ENCODE measurements at regions not wholly inside any gene's neighbourhood (a gene's known extent, or its start where the extent isn't known, plus 50 kb on each side); places are given as distances from the start of the nearest gene placed in this dataset.
"Not testable (repeated sequence)": the region's sequence is repeated elsewhere in the genome, so short reads cannot be mapped to it uniquely, and the experiment has no call there.

DNA sequence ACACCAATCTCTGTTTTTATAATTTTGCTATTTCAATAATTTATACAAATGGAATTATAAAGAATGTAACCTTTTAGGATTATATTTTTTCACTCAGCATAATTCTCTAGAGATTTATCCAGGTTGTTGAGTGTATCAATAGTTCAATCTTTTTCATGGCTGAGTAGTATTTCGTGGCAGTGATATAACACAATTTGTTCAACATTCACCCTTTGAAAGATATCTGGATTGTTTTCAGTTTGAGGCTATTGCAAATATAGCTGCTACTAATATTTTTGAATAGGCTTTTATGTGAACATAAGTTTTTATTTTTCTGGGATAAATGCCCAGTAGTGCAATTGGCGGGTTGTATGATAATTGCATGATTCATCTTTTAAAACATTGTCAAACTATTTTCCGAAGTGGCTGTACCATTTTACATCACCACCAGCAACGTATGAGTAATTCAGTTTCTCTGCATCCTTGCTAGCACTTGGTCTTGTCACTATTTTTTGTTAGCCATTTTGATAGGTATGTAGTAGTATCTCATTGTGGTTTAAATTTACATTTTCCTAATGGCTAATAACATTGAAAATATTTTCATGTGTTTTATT is 55.6 kb upstream of the ABCD3 start:
- Mint-ChIP-seq H3K27ac (no peak overlapping the region), H3K4me1 (ENCODE audit: low read depth) (peaks cover 12% of the 10 kb centered on the region)
- no peak for DNase-seq

GRCh38 chr1:94358630-94359599 is 59.3 kb upstream of the ABCD3 start:
- Mint-ChIP-seq H3K9me3 (no peaks in the 10 kb centered on the region), H3K27ac (no peak overlapping the region), H3K4me1 (ENCODE audit: low read depth) (peaks cover 12% of the 10 kb centered on the region), H3K4me3 (no peak overlapping the region), H3K36me3 (ENCODE audit: insufficient read depth in 2 of 2) (no peaks in the 10 kb centered on the region), H3K27me3 (ENCODE audit: low read depth) (no peaks in the 10 kb centered on the region)
- DNase-seq (no peak), ATAC-seq (replicated peaks in 1 of 2) (no peak)

More for the DNA sequence above, 55.6 kb upstream of the ABCD3 start:
- no peak overlapping the region for H3K4me3 Mint-ChIP-seq
- H3K36me3 Mint-ChIP-seq (ENCODE audit: insufficient read depth in 2 of 2), result peaks cover 2 to 5% of the 10 kb centered on the region in 2 donors
- H3K9me3 Mint-ChIP-seq, result peaks cover 0 to 3% of the 10 kb centered on the region in 2 donors
- H3K27me3 Mint-ChIP-seq (ENCODE audit: low read depth), result peaks cover 10% of the 10 kb centered on the region
- no peak for ATAC-seq (replicated peaks in 1 of 2)

DNA sequence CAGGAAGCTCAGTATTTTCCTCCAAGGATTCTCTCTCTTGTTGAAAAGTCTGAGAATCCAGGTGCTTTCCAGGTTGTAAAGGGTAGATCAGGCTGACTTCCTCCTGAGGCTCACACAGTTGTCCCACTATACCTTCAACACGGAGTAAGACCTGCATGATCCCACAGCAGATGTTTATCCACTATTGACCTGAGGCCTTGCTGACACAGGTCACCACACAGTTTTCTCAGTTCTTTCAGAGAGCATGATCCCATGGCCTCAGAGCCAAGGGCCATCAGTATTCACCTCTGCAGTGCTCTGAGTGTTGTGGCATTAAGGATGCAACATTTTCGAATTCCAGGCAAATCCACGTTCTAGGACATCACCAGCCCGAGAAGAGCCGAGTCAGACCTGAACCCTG is 60.5 kb upstream of the ABCD3 start:
- no peak for DNase-seq
- H3K27me3 Mint-ChIP-seq (ENCODE audit: low read depth), result no peaks in the 10 kb centered on the region
- H3K27ac Mint-ChIP-seq, result no peak overlapping the region
- no peaks in the 10 kb centered on the region for H3K9me3 Mint-ChIP-seq
- ATAC-seq (replicated peaks in 1 of 2), result no peak
- no peak overlapping the region for H3K4me3 Mint-ChIP-seq
- H3K4me1 Mint-ChIP-seq (ENCODE audit: low read depth), result peaks cover 12% of the 10 kb centered on the region
- no peaks in the 10 kb centered on the region for H3K36me3 Mint-ChIP-seq (ENCODE audit: insufficient read depth in 2 of 2)

DNA sequence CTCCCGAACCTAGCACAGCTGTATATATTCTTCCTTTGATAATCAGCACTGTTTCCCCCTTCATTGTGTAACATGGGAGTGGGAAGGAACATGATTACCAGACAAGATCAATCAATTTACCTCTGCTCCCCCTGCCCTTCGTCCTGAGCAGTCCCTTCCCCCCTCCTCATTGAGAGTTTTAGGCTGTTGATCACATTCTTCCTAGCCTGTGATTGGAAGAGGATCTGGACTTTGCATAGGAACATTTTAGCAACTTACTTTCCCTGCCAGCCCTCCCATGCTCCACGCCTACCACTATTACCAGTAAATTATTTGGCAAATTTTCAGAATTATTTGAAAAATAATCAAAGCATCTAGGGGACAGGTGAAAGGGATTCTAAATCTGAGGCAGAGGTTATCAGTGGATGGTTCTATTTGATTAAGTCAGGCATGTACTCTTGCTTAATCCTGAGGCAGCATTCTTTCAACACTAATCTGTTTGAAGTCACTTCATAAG is 62.7 kb upstream of the ABCD3 start:
- H3K4me1 Mint-ChIP-seq (ENCODE audit: low read depth), result peaks cover 29% of the 10 kb centered on the region
- DNase-seq (no peak), ATAC-seq (replicated peaks in 1 of 2) (no peak)
- H3K27ac Mint-ChIP-seq, result no peak overlapping the region
- no peaks in the 10 kb centered on the region for H3K27me3 Mint-ChIP-seq (ENCODE audit: low read depth)
- H3K36me3 Mint-ChIP-seq (ENCODE audit: insufficient read depth in 2 of 2), result no peaks in the 10 kb centered on the region
- H3K9me3 Mint-ChIP-seq, result no peaks in the 10 kb centered on the region
- H3K4me3 Mint-ChIP-seq, result no peak overlapping the region

- no peaks in the 10 kb centered on the region for H3K27me3 Mint-ChIP-seq (ENCODE audit: low read depth)
Observed at GRCh38 chr1:94351481-94351880, 66.7 kb upstream of the ABCD3 start.

DNA sequence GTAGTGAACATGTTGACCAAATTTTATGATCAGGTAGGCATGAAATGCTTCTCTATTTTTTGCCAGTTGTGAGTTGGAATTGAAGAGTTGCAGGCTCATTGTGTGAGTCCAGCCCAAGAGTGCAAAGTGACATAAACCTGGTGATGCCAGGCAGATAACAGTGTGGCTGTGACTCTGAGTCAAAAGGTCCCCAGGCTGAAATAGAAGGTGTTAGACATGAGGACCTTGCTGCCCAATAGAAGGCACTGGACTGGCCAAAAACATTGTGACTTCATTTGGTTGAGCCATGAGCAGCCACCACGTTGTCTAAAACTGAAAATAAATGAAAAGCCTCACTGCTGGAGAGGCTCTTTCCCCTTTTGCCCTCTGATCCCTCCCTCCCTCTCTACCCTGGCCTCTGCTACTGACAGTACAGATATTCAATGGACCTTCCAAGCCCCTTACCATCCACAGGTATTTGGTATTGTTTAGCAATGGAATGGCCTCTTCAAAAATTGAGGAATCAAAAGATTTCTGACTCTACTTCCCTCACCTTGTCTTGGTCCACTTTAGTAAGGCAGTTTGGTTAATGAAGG is 67.8 kb upstream of the ABCD3 start:
- H3K9me3 Mint-ChIP-seq, result no peaks in the 10 kb centered on the region
- H3K27me3 Mint-ChIP-seq (ENCODE audit: low read depth), result no peaks in the 10 kb centered on the region

More at GRCh38 chr1:94351481-94351880, 66.7 kb upstream of the ABCD3 start:
- Mint-ChIP-seq H3K4me1 (ENCODE audit: low read depth) (peaks cover 23% of the 10 kb centered on the region), H3K9me3 (no peaks in the 10 kb centered on the region), H3K27ac (no peak overlapping the region), H3K4me3 (no peak overlapping the region), H3K36me3 (ENCODE audit: insufficient read depth in 2 of 2) (no peaks in the 10 kb centered on the region)
- DNase-seq (no peak), ATAC-seq (replicated peaks in 1 of 2) (peak; percentile 7 to 36)

GRCh38 chr1:94349853-94350252 is 68.3 kb upstream of the ABCD3 start:
- Mint-ChIP-seq H3K36me3 (ENCODE audit: insufficient read depth in 2 of 2) (no peaks in the 10 kb centered on the region), H3K4me1 (ENCODE audit: low read depth) (peaks cover 23% of the 10 kb centered on the region), H3K9me3 (no peaks in the 10 kb centered on the region), H3K4me3 (no peak overlapping the region), H3K27ac (no peak overlapping the region), H3K27me3 (ENCODE audit: low read depth) (no peaks in the 10 kb centered on the region)
- ATAC-seq (replicated peaks in 1 of 2) (no peak), DNase-seq (no peak)

More for the DNA sequence above, 67.8 kb upstream of the ABCD3 start:
- peaks cover 23% of the 10 kb centered on the region for H3K4me1 Mint-ChIP-seq (ENCODE audit: low read depth)
- DNase-seq (no peak), ATAC-seq (replicated peaks in 1 of 2) (peak; percentile 45 to 58)
- no peak overlapping the region for H3K4me3 Mint-ChIP-seq
- no peak overlapping the region for H3K27ac Mint-ChIP-seq
- H3K36me3 Mint-ChIP-seq (ENCODE audit: insufficient read depth in 2 of 2), result no peaks in the 10 kb centered on the region

- H3K27me3 Mint-ChIP-seq (ENCODE audit: low read depth); H3K27ac Mint-ChIP-seq; H3K4me3 Mint-ChIP-seq: not testable (repeated sequence)
Observed at GRCh38 chr1:94348386-94348785, 69.8 kb upstream of the ABCD3 start.

DNA sequence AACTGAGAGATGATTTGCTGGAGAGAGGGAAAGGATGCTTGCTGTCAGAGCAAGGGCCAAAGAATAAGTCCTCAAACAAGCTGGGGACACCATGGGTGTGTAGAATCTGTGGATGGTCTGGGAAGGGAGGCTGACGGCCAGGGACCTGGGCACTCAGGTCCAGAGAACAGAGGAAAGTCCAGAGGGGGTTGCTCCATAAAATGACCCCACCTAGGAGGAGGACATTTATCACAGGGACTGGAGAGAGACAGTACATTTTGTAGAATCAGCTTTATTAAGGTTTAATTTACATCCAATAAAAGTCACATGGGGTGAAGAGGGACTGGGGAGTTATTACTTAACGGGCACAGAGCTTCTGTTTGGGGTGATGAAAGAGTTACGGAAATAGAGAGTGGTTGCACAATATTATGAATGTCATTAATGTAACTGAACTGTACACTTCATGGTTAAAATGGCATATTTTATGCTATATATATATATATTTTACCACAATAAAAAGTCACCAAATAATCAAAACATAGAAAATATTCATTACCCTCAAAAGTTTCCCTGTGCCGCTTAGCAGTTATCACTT is 73.0 kb upstream of the ABCD3 start:
- no peak for DNase-seq
- ATAC-seq (replicated peaks in 1 of 2), result no peak
- Mint-ChIP-seq H3K27me3 (ENCODE audit: low read depth) (peaks cover 9% of the 10 kb centered on the region), H3K4me3 (no peak overlapping the region), H3K36me3 (ENCODE audit: insufficient read depth in 2 of 2) (no peaks in the 10 kb centered on the region), H3K4me1 (ENCODE audit: low read depth) (peaks cover under 1% of the 10 kb centered on the region), H3K9me3 (no peaks in the 10 kb centered on the region), H3K27ac (no peak overlapping the region)

More at GRCh38 chr1:94348386-94348785, 69.8 kb upstream of the ABCD3 start:
- not testable (repeated sequence) for H3K36me3 Mint-ChIP-seq (ENCODE audit: insufficient read depth in 2 of 2); DNase-seq; H3K9me3 Mint-ChIP-seq; ATAC-seq (replicated peaks in 1 of 2)
- peaks cover 23% of the 10 kb centered on the region for H3K4me1 Mint-ChIP-seq (ENCODE audit: low read depth)

GRCh38 chr1:94342416-94342815 is 75.8 kb upstream of the ABCD3 start:
- Mint-ChIP-seq H3K27ac (no peak overlapping the region), H3K4me3 (no peak overlapping the region), H3K36me3 (ENCODE audit: insufficient read depth in 2 of 2) (no peaks in the 10 kb centered on the region), H3K4me1 (ENCODE audit: low read depth) (peaks cover 17% of the 10 kb centered on the region), H3K27me3 (ENCODE audit: low read depth) (peaks cover 21% of the 10 kb centered on the region), H3K9me3 (no peaks in the 10 kb centered on the region)
- DNase-seq (no peak), ATAC-seq (replicated peaks in 1 of 2) (no peak)

DNA sequence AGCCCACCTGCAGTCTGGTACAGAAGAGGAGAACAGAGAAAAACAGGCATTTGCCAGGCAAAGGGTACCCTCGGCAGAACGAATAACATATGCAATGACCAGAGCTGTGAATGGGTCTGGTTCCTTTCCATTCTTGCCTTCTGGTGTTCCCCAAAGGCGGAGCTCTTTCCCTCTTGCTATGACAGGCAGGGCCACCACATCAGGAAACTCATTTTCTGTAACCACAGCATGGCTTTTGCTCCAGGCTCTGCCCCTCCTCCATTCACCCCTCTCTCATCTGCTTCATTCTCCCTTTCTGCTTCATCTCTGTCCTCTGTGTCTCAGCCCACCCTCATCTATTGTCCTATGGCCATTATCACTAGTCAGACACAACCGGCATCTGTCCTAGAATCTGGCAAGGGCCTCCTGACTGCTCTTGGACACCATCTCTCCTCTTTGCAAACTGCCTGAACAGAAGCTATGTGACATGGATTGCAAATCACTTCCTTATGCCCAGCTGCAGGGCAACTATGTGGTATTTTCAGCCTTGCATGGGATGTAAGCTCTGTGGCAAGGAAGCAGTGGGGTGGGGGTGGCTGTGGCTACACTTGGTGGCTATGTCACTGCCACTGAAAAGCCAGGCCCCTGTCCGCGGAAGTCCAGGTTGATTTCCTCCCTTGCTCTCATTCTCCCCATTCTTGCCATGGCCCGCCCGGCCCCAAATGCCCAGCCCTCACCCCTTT is 78.8 kb upstream of the ABCD3 start:
- H3K9me3 Mint-ChIP-seq, result no peaks in the 10 kb centered on the region
- H3K36me3 Mint-ChIP-seq (ENCODE audit: insufficient read depth in 2 of 2), result no peaks in the 10 kb centered on the region
- H3K4me3 Mint-ChIP-seq, result no peak overlapping the region
- H3K27ac Mint-ChIP-seq, result no peak overlapping the region
- ATAC-seq (replicated peaks in 1 of 2), result no peak
- peaks cover 36% of the 10 kb centered on the region for H3K4me1 Mint-ChIP-seq (ENCODE audit: low read depth)
- peaks cover 21% of the 10 kb centered on the region for H3K27me3 Mint-ChIP-seq (ENCODE audit: low read depth)
- no peak for DNase-seq

GRCh38 chr1:94336991-94337390 is 81.2 kb upstream of the ABCD3 start:
- Mint-ChIP-seq H3K4me3 (no peak overlapping the region), H3K27me3 (ENCODE audit: low read depth) (peaks cover 12% of the 10 kb centered on the region), H3K27ac (no peak overlapping the region), H3K9me3 (no peaks in the 10 kb centered on the region), H3K4me1 (ENCODE audit: low read depth) (peaks cover 36% of the 10 kb centered on the region), H3K36me3 (ENCODE audit: insufficient read depth in 2 of 2) (no peaks in the 10 kb centered on the region)
- ATAC-seq (replicated peaks in 1 of 2) (no peak), DNase-seq (no peak)
